Astrocyte (in vitro differentiated cells and primary cell): ENCODE measurements at regions not wholly inside any gene's neighbourhood (a gene's known extent, or its start where the extent isn't known, plus 50 kb on each side); places are given as distances from the start of the nearest gene placed in this dataset.

ENCODE experiments used
- CTCF ChIP-seq: IDR thresholded peaks from 2 replicates; pipeline ENCODE4 v1.5.1; 2011; ENCODE audit warnings: low read depth, mild to moderate bottlenecking, inconsistent platforms, low read length, moderate library complexity; ENCODE audit not compliant: insufficient read depth
- EZH2 ChIP-seq: IDR thresholded peaks from 2 replicates; pipeline ENCODE4 v1.6.1; 2012; ENCODE audit warnings: mild to moderate bottlenecking, low read length, inconsistent platforms; ENCODE audit not compliant: insufficient read depth

DNA sequence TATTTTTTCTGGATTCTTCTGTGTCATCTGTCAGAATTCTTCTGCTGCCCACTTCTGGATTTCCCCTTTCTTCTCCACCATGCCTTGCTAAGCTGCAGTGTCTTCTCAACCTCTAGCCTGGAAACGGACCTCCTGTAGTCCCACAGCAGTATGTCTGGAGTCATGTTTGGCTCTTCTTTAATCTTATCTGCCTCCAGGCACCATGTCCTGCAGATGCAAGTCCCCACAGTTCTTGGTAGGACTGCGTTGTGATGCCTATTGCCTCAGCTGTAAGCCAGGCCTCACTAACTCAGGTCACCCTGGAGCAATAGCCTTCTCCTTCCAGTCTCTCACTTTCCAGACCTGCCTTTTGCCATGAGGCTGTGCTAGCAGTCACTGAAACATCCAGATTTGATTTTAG lies 268.3 kb downstream of the POM121L12 start:
- TF ChIP-seq CTCF (no peak), EZH2 (no peak)
